B cell (primary cell): ENCODE measurements at regions not wholly inside any gene's neighbourhood (a gene's known extent, or its start where the extent isn't known, plus 50 kb on each side); places are given as distances from the start of the nearest gene placed in this dataset.

Experiments
- ATAC-seq: fragments of 200-7000 bp; cut with Tn5 transposase; one replicate; pipeline ENCODE4 v1.10.0; 2021; ENCODE audit warnings: low read depth, mild to moderate bottlenecking, moderate number of reproducible peaks, moderate library complexity
- CTCF ChIA-PET: fragments of 350-600 bp; sonication (Branson Sonifier 250); formaldehyde crosslinking; loops from one replicate; lab custom pipeline; 2021; ENCODE audit warnings: antibody characterized with exemption, inconsistent platforms; lab: Charles Lee
- POLR2A ChIA-PET: fragments of 350-600 bp; sonication (Branson Sonifier 250); formaldehyde crosslinking; loops from one replicate; lab custom pipeline; 2021; ENCODE audit warnings: antibody characterized with exemption; lab: Charles Lee
- DNase-seq: peaks from one replicate; pipeline ENCODE4 v3.0.0; 2013
- H2AFZ ChIP-seq: 2 replicates; pipeline ENCODE4 v1.6.1; 2012; ENCODE audit warnings: mild to moderate bottlenecking, low read depth, low read length; ENCODE audit not compliant: insufficient read depth, poor library complexity, severe bottlenecking
- H3K27ac ChIP-seq, 2 donors: 1 replicate in 1 of 2; 2 replicates in 1 of 2; pipeline ENCODE4 v1.5.1; 2012 to 2013; ENCODE audit warnings: low read length in 2 of 2, mild to moderate bottlenecking in 2 of 2, moderate library complexity in 1 of 2
- H3K27me3 ChIP-seq, 4 experiments: fragments of 200-600 bp in 1 of 4; sonication (generic) in 1 of 4; replicated peaks in 1 of 4; 1 replicate in 2 of 4; 2 replicates in 2 of 4; pipeline versions ENCODE4 v1.6.1 to v1.7.0; 2013 to 2016; ENCODE audit warnings: low read length in 3 of 4, mild to moderate bottlenecking in 2 of 4, mixed read lengths in 1 of 4, moderate library complexity in 1 of 4; ENCODE audit not compliant: insufficient read depth in 4 of 4, control insufficient read depth in 3 of 4; ENCODE audit errors: control extremely low read depth in 1 of 4
- H3K36me3 ChIP-seq, 2 experiments: replicated peaks in 1 of 2; 1 replicate in 1 of 2; 2 replicates in 1 of 2; pipeline versions ENCODE4 v1.6.1 to v1.7.1; 2013; ENCODE audit warnings: low read length in 1 of 2; ENCODE audit not compliant: insufficient read depth in 2 of 2, control insufficient read depth in 1 of 2; ENCODE audit errors: control extremely low read depth in 1 of 2, extremely low read depth in 1 of 2
- H3K4me1 ChIP-seq, 2 donors: fragments of 200-600 bp in 1 of 2; sonication (generic) in 1 of 2; 1 replicate in 1 of 2; 2 replicates in 1 of 2; pipeline versions ENCODE4 v1.5.1 to v1.6.1; 2013 to 2017; ENCODE audit warnings: low read length in 2 of 2; ENCODE audit not compliant: control insufficient read depth in 2 of 2, insufficient read depth in 2 of 2
- H3K4me2 ChIP-seq: replicated peaks from 2 replicates; pipeline ENCODE3; 2012; ENCODE audit warnings: mild to moderate bottlenecking, low read depth, low read length; ENCODE audit not compliant: poor library complexity, severe bottlenecking
- H3K4me3 ChIP-seq, 5 experiments: fragments of 200-600 bp in 1 of 5; sonication (generic) in 1 of 5; 1 replicate in 3 of 5; 2 replicates in 2 of 5; pipeline versions ENCODE4 v1.5.1 to v1.7.0; 2011 to 2016; ENCODE audit warnings: low read length in 4 of 5, mild to moderate bottlenecking in 4 of 5, low read depth in 2 of 5, control low read depth in 1 of 5, moderate library complexity in 1 of 5; ENCODE audit not compliant: insufficient read depth in 1 of 5; ENCODE audit errors: control extremely low read depth in 1 of 5, extremely low read depth in 1 of 5
- H3K79me2 ChIP-seq: fragments of 200-600 bp; sonication (generic); one replicate; pipeline ENCODE4 v1.6.0; 2016; ENCODE audit warnings: low read length; ENCODE audit not compliant: control insufficient read depth, insufficient read depth
- H3K9ac ChIP-seq: fragments of 200-600 bp; sonication (generic); 2 replicates; pipeline ENCODE4 v1.6.1; 2017; ENCODE audit warnings: mild to moderate bottlenecking, low read length, moderate library complexity
- H3K9me3 ChIP-seq, 3 donors: one replicate each; pipeline versions ENCODE4 v1.6.1 to v1.7.1; 2013; ENCODE audit warnings: low read length in 2 of 3; ENCODE audit not compliant: control insufficient read depth in 2 of 3, insufficient read depth in 1 of 3; ENCODE audit errors: control extremely low read depth in 1 of 3
- H4K20me1 ChIP-seq: 2 replicates; pipeline ENCODE4 v1.6.0; 2012; ENCODE audit warnings: mild to moderate bottlenecking, low read length; ENCODE audit not compliant: insufficient read depth, control insufficient read depth, poor library complexity, severe bottlenecking
- H3K27ac Mint-ChIP-seq: one replicate; pipeline ENCODE4 v1.8.0; 2021; ENCODE audit warnings: mixed read lengths
- H3K27me3 Mint-ChIP-seq: one replicate; pipeline ENCODE4 v1.8.0; 2021; ENCODE audit warnings: mixed read lengths
- H3K4me1 Mint-ChIP-seq: one replicate; pipeline ENCODE4 v1.8.0; 2021; ENCODE audit warnings: mixed read lengths
- H3K4me3 Mint-ChIP-seq: one replicate; pipeline ENCODE4 v1.8.0; 2021; ENCODE audit warnings: mixed read lengths
- H3K9me3 Mint-ChIP-seq: one replicate; pipeline ENCODE4 v1.8.0; 2022; ENCODE audit warnings: mixed read lengths; ENCODE audit not compliant: insufficient read depth
- CTCF ChIP-seq: fragments of 200-600 bp; IDR thresholded peaks from one replicate; pipeline ENCODE4 v1.8.0; 2022; ENCODE audit warnings: antibody characterized with exemption, mild to moderate bottlenecking
- EZH2 ChIP-seq: IDR thresholded peaks from 2 replicates; pipeline ENCODE4 v1.6.1; 2012; ENCODE audit warnings: borderline replicate concordance, low read depth, mild to moderate bottlenecking, moderate library complexity, low read length; ENCODE audit not compliant: insufficient read depth, poor library complexity, severe bottlenecking
- WGBS: methylation state at CpG from one replicate; pipeline ENCODE4 v1.1.5; 2013; ENCODE audit warnings: missing lambda C conversion rate; ENCODE audit not compliant: insufficient coverage; 5-methylcytosine and 5-hydroxymethylcytosine counted together
- intact Hi-C: fragments of 100-400 bp; cut with micrococcal nuclease; formaldehyde crosslinking; loops from one replicate; pipeline ENCODE4 v1.10.0; 2022

GRCh38 chr20:22260506-22260905, 323.9 kb downstream of the FOXA2 start:
- H3K27me3 ChIP-seq = no peaks in the 10 kb centered on the region
- no peaks in the 10 kb centered on the region for H3K9me3 ChIP-seq
- Mint-ChIP-seq H3K27ac (no peak overlapping the region), H3K4me1 (no peaks in the 10 kb centered on the region), H3K27me3 (no peaks in the 10 kb centered on the region), H3K9me3 (no peaks in the 10 kb centered on the region), H3K4me3 (no peak overlapping the region)
- ATAC-seq (no peak), DNase-seq (no peak)
- no CpG with 5 or more reads among the region's 1 CpG for WGBS
- no peaks in the 10 kb centered on the region for H3K79me2 ChIP-seq
- no peak for TF ChIP-seq EZH2
- no peak for TF ChIP-seq CTCF
- ChIA-PET CTCF (no interaction called here), POLR2A (no interaction called here)
- H3K4me3 ChIP-seq = no peak overlapping the region
- H3K9ac ChIP-seq = no peak overlapping the region
- H3K27ac ChIP-seq = no peak overlapping the region
- no peak overlapping the region for H3K4me2 ChIP-seq
- intact Hi-C loops = no loop called here
- no peaks in the 10 kb centered on the region for H4K20me1 ChIP-seq
- H3K4me1 ChIP-seq = no peaks in the 10 kb centered on the region
- no peaks in the 10 kb centered on the region for H3K36me3 ChIP-seq
- H2AFZ ChIP-seq = no peak overlapping the region

GRCh38 chr20:22257912-22258311, 326.5 kb downstream of the FOXA2 start:
- 90% methylated on average over 2 of the region's 6 CpGs for WGBS
- Mint-ChIP-seq H3K4me1 (no peaks in the 10 kb centered on the region), H3K27me3 (no peaks in the 10 kb centered on the region), H3K9me3 (no peaks in the 10 kb centered on the region), H3K4me3 (no peak overlapping the region), H3K27ac (no peak overlapping the region)
- intact Hi-C loops = no loop called here
- H3K27ac ChIP-seq = no peak overlapping the region
- H3K79me2 ChIP-seq = no peaks in the 10 kb centered on the region
- DNase-seq (no peak), ATAC-seq (no peak)
- no peak overlapping the region for H2AFZ ChIP-seq
- H3K4me3 ChIP-seq = no peak overlapping the region
- H3K9ac ChIP-seq = no peak overlapping the region
- H3K36me3 ChIP-seq = no peaks in the 10 kb centered on the region
- no peak overlapping the region for H3K4me2 ChIP-seq
- no peaks in the 10 kb centered on the region for H3K27me3 ChIP-seq
- ChIA-PET POLR2A (no interaction called here), CTCF (no interaction called here)
- TF ChIP-seq EZH2 (no peak), CTCF (no peak)
- H4K20me1 ChIP-seq = no peaks in the 10 kb centered on the region
- no peaks in the 10 kb centered on the region for H3K4me1 ChIP-seq
- H3K9me3 ChIP-seq = no peaks in the 10 kb centered on the region
